ENCODE measurements at regions not wholly inside any gene's neighbourhood (a gene's known extent, or its start where the extent isn't known, plus 50 kb on each side); places are given as distances from the start of the nearest gene placed in this dataset.

GRCh38 chr6:69623357-69623756 lies 173.5 kb downstream of the LMBRD1 start:
- no peak overlapping the region; a peak in 1 of 7 replicates for H3K27ac Mint-ChIP-seq
- no CpG with 5 or more reads among the region's 1 CpG for whole genome bisulfite sequencing (ENCODE audit: extremely low coverage, insufficient read length, low lambda C conversion rate)
- Histone ChIP-seq H3K18ac (ENCODE audit: insufficient read length, low read depth, low read length) (no peak overlapping the region), H3K4me1 (ENCODE audit: insufficient read depth, low read length) (peaks cover 3% of the 10 kb centered on the region; the same call in 1 of the 2 replicates), H3K23ac (ENCODE audit: insufficient read length, low read depth, low read length) (no peak overlapping the region), H2AFZ (ENCODE audit: low read length) (no peak overlapping the region), H3K56ac (ENCODE audit: insufficient read length, low read depth, low read length) (no peak overlapping the region), H4K5ac (ENCODE audit: insufficient read length, low read depth, low read length) (no peak overlapping the region), H2BK12ac (ENCODE audit: insufficient read length, low read depth, low read length) (no peak overlapping the region), H2BK5ac (ENCODE audit: insufficient read length, low read length) (no peak overlapping the region), H3K79me2 (ENCODE audit: insufficient read depth, low read length) (no peaks in the 10 kb centered on the region), H3K23me2 (ENCODE audit: insufficient read length, low read depth, low read length, poor library complexity, severe bottlenecking) (no peaks in the 10 kb centered on the region), H3K27me3 (ENCODE audit: insufficient read depth, low read length) (no peaks in the 10 kb centered on the region), H3K14ac (ENCODE audit: insufficient read depth, low read length) (no peak overlapping the region), H2BK20ac (ENCODE audit: low read depth, low read length, poor library complexity, severe bottlenecking) (no peak overlapping the region), H3K79me1 (ENCODE audit: insufficient read depth, low read depth, low read length, poor library complexity, severe bottlenecking) (no peaks in the 10 kb centered on the region), H4K91ac (ENCODE audit: insufficient read length, low read depth, low read length) (no peak overlapping the region), H3K9me3 (ENCODE audit: control insufficient read depth, low read depth, low read length) (no peaks in the 10 kb centered on the region), H2BK15ac (ENCODE audit: low read depth, low read length) (no peak overlapping the region), H3T11ph (ENCODE audit: low read length) (no peak overlapping the region), H3K4ac (ENCODE audit: low read depth, low read length) (no peak overlapping the region), H3K9ac (ENCODE audit: extremely low read depth, insufficient read length, low read length) (no peak overlapping the region), H3K4me2 (ENCODE audit: insufficient read depth, insufficient read length, low read length) (no peak overlapping the region), H4K20me1 (ENCODE audit: control insufficient read depth, insufficient read depth, insufficient read length) (no peaks in the 10 kb centered on the region), H2BK120ac (ENCODE audit: low read depth, low read length, poor library complexity, severe bottlenecking) (no peak overlapping the region), H2AK5ac (ENCODE audit: insufficient read length, low read length) (no peak overlapping the region), H3K27ac (ENCODE audit: insufficient read length, low read depth, low read length) (no peak overlapping the region), H4K8ac (replicated peaks; ENCODE audit: insufficient read length, low read depth, low read length) (no peak overlapping the region)
- H3K4me1 Mint-ChIP-seq, result peaks cover 16 to 35% of the 10 kb centered on the region in 2 experiments
- no peaks in the 10 kb centered on the region; a peak in 1 of 7 replicates for H3K36me3 Mint-ChIP-seq (ENCODE audit: insufficient read depth in 1 of 3, low read depth in 3 of 3)
- H3K4me3 Mint-ChIP-seq, result no peak overlapping the region
- no peaks in the 10 kb centered on the region for H3K27me3 Mint-ChIP-seq (ENCODE audit: low read depth)
- no peak for TF ChIP-seq CTCF (conservative IDR thresholded peaks at IDR 0.05)
- H3K9me3 Mint-ChIP-seq, result no peaks in the 10 kb centered on the region
- no peak for DNase-seq

All from H9 (cell line).